DMS53 treated with DMSO at 0.1 percent for 48 hours (cell line): ENCODE measurements at regions not wholly inside any gene's neighbourhood (a gene's known extent, or its start where the extent isn't known, plus 50 kb on each side); places are given as distances from the start of the nearest gene placed in this dataset.

Experiments
- DNase-seq: peaks from one replicate; lab custom pipeline; 2025; ENCODE audit not compliant: unreplicated experiment; lab: John Stamatoyannopoulos, UW

GRCh38 chr10:113410618-113411017 is 142.2 kb upstream of the HABP2 start:
- DNase-seq, result no peak

GRCh38 chr10:113411456-113411855 is 141.4 kb upstream of the HABP2 start:
- DNase-seq, result no peak

- DNase-seq, result no peak
These were observed 140.7 kb upstream of the HABP2 start for GRCh38 chr10:113412161-113412560.

- DNase-seq, result no peak
These were observed 138.3 kb upstream of the HABP2 start for GRCh38 chr10:113414543-113414942.

GRCh38 chr10:113415246-113415645 is 137.6 kb upstream of the HABP2 start:
- no peak for DNase-seq

- no peak for DNase-seq
These were observed 132.7 kb upstream of the HABP2 start for GRCh38 chr10:113420057-113420732.

GRCh38 chr10:113420733-113421675 is 131.8 kb upstream of the HABP2 start:
- DNase-seq, result no peak

GRCh38 chr10:113422371-113422770 is 130.5 kb upstream of the HABP2 start:
- DNase-seq, result no peak

- no peak for DNase-seq
These were observed 128.7 kb upstream of the HABP2 start for GRCh38 chr10:113423981-113424721.

- DNase-seq, result no peak
These were observed 127.8 kb upstream of the HABP2 start for GRCh38 chr10:113425008-113425407.

GRCh38 chr10:113425541-113425951 is 127.3 kb upstream of the HABP2 start:
- peak; percentile 74 for DNase-seq

GRCh38 chr10:113426181-113426877 is 126.5 kb upstream of the HABP2 start:
- no peak for DNase-seq

- DNase-seq, result no peak
These were observed 125.6 kb upstream of the HABP2 start for GRCh38 chr10:113427236-113427735.

- DNase-seq, result no peak
These were observed 124.9 kb upstream of the HABP2 start for GRCh38 chr10:113427811-113428558.

GRCh38 chr10:113430634-113431397 is 122.0 kb upstream of the HABP2 start:
- DNase-seq, result no peak

GRCh38 chr10:113431398-113432160 is 121.3 kb upstream of the HABP2 start:
- DNase-seq, result no peak

GRCh38 chr10:113433711-113434110 is 119.1 kb upstream of the HABP2 start:
- DNase-seq, result no peak

GRCh38 chr10:113434315-113434714 is 118.5 kb upstream of the HABP2 start:
- DNase-seq, result no peak

GRCh38 chr10:113434950-113435349 is 117.9 kb upstream of the HABP2 start:
- DNase-seq, result no peak
